GM23338 (cell line): ENCODE measurements at regions not wholly inside any gene's neighbourhood (a gene's known extent, or its start where the extent isn't known, plus 50 kb on each side); places are given as distances from the start of the nearest gene placed in this dataset.

Experiments used
- ATAC-seq: fragments of 200-7000 bp; cut with Tn5 transposase; 3 replicates; pipeline ENCODE4 v1.9.1; 2020
- DNase-seq: peaks from one replicate; pipeline ENCODE4 v3.0.0-alpha.2; 2015; ENCODE audit warnings: low spot score
- H2AFZ ChIP-seq: fragments of 200-600 bp; sonication (generic); 2 replicates; pipeline ENCODE4 v1.8.0; 2016; ENCODE audit warnings: antibody characterized with exemption, mild to moderate bottlenecking, moderate library complexity
- H3F3A ChIP-seq: fragments of 200-600 bp; sonication (generic); replicated peaks from 2 replicates; pipeline ENCODE4 v1.8.0; 2017; ENCODE audit warnings: antibody characterized with exemption, mixed run types, low read depth
- H3K27ac ChIP-seq: fragments of 200-600 bp; sonication (generic); 2 replicates; pipeline ENCODE4 v1.6.1; 2016; ENCODE audit warnings: low read depth
- H3K27me3 ChIP-seq: fragments of 200-600 bp; sonication (generic); 2 replicates; pipeline ENCODE4 v1.8.0; 2016; ENCODE audit warnings: mild to moderate bottlenecking, mixed run types, moderate library complexity; ENCODE audit not compliant: insufficient read depth
- H3K36me3 ChIP-seq: fragments of 200-600 bp; sonication (generic); 2 replicates; pipeline ENCODE4 v1.8.0; 2016; ENCODE audit warnings: mild to moderate bottlenecking; ENCODE audit not compliant: insufficient read depth
- H3K4me1 ChIP-seq: fragments of 200-600 bp; sonication (generic); 2 replicates; pipeline ENCODE4 v1.8.0; 2016; ENCODE audit warnings: mild to moderate bottlenecking, moderate library complexity; ENCODE audit not compliant: insufficient read depth
- H3K4me2 ChIP-seq: fragments of 200-600 bp; sonication (generic); 2 replicates; pipeline ENCODE4 v1.7.1; 2017; ENCODE audit warnings: mixed run types
- H3K4me3 ChIP-seq: fragments of 200-600 bp; sonication (generic); 2 replicates; pipeline ENCODE4 v1.6.1; 2016; ENCODE audit warnings: mixed run types
- H3K79me2 ChIP-seq: fragments of 200-600 bp; sonication (generic); replicated peaks from 2 replicates; pipeline ENCODE4 v1.8.0; 2017; ENCODE audit warnings: mild to moderate bottlenecking; ENCODE audit not compliant: insufficient read depth
- H3K9me2 ChIP-seq: fragments of 200-600 bp; sonication (generic); 2 replicates; pipeline ENCODE4 v1.8.0; 2017; ENCODE audit not compliant: insufficient read depth
- H4K20me1 ChIP-seq: fragments of 200-600 bp; sonication (generic); replicated peaks from 2 replicates; pipeline ENCODE4 v1.8.0; 2017; ENCODE audit warnings: mild to moderate bottlenecking; ENCODE audit not compliant: insufficient read depth
- H3K27ac Mint-ChIP-seq: 2 replicates; pipeline ENCODE4 v1.8.0; 2020; ENCODE audit warnings: inconsistent platforms, mild to moderate bottlenecking, moderate library complexity, mixed read lengths
- H3K27me3 Mint-ChIP-seq: 3 replicates; pipeline ENCODE4 v1.8.0; 2022; ENCODE audit warnings: low read depth, mild to moderate bottlenecking, moderate library complexity, mixed read lengths, inconsistent platforms; ENCODE audit not compliant: insufficient read depth, poor library complexity
- H3K36me3 Mint-ChIP-seq: 3 replicates; pipeline ENCODE4 v1.8.0; 2021; ENCODE audit warnings: low read depth, mild to moderate bottlenecking, inconsistent platforms, moderate library complexity, mixed read lengths
- H3K4me1 Mint-ChIP-seq: 3 replicates; pipeline ENCODE4 v1.8.0; 2020; ENCODE audit warnings: mild to moderate bottlenecking, inconsistent platforms, mixed read lengths
- H3K4me3 Mint-ChIP-seq: 3 replicates; pipeline ENCODE4 v1.8.0; 2021; ENCODE audit warnings: moderate library complexity, mild to moderate bottlenecking, inconsistent platforms, mixed read lengths
- H3K9me3 Mint-ChIP-seq: 3 replicates; pipeline ENCODE4 v1.8.0; 2020; ENCODE audit warnings: moderate library complexity, mild to moderate bottlenecking, inconsistent platforms, mixed read lengths
- CREB1 ChIP-seq: fragments of 250-450 bp; sonication (Bioruptor Pico); IDR thresholded peaks from 2 replicates; pipeline ENCODE4 v1.5.0; 2020; ENCODE audit warnings: low read depth, mild to moderate bottlenecking, moderate library complexity
- CTCF ChIP-seq, 2 experiments: fragments of 200-600 bp in 1 of 2; sonication (generic) in 1 of 2; conservative IDR thresholded peaks; 2 replicates each; pipeline versions ENCODE4 v1.5.1 to v1.6.1; 2016 to 2017; ENCODE audit warnings: antibody characterized with exemption in 2 of 2, low read depth in 2 of 2, mild to moderate bottlenecking in 2 of 2, moderate library complexity in 1 of 2
- ETS1 ChIP-seq: IDR thresholded peaks from 2 replicates; pipeline ENCODE4 v1.6.1; 2016; ENCODE audit warnings: antibody characterized with exemption
- EZH2phosphoT487 ChIP-seq: fragments of 200-600 bp; sonication (generic); IDR thresholded peaks from one replicate; pipeline ENCODE4 v1.8.1; 2018; ENCODE audit warnings: antibody characterized with exemption; ENCODE audit not compliant: unreplicated experiment
- JUNB ChIP-seq: IDR thresholded peaks from one replicate; pipeline ENCODE4 v1.6.1; 2016; ENCODE audit warnings: antibody characterized with exemption; ENCODE audit not compliant: unreplicated experiment
- NANOG ChIP-seq: IDR thresholded peaks from 2 replicates; pipeline ENCODE4 v1.6.1; 2016; ENCODE audit warnings: antibody characterized with exemption, borderline replicate concordance
- REST ChIP-seq: IDR thresholded peaks from one replicate; pipeline ENCODE4 v1.6.1; 2018; ENCODE audit warnings: antibody characterized with exemption; ENCODE audit not compliant: unreplicated experiment
- STAT1 ChIP-seq: IDR thresholded peaks from one replicate; pipeline ENCODE4 v1.6.1; 2016; ENCODE audit warnings: antibody characterized with exemption; ENCODE audit not compliant: unreplicated experiment
- ZNF114 ChIP-seq: fragments of 250-450 bp; sonication (Bioruptor Pico); IDR thresholded peaks from 2 replicates; pipeline ENCODE4 v1.5.0; 2020; ENCODE audit warnings: mild to moderate bottlenecking, moderate library complexity
- ZNF331 ChIP-seq: fragments of 250-450 bp; sonication (Bioruptor Pico); IDR thresholded peaks from 2 replicates; pipeline ENCODE4 v1.5.0; 2020; ENCODE audit warnings: low read depth, mild to moderate bottlenecking, moderate library complexity

- DNase-seq (no peak), ATAC-seq (no peak; the same call in 2 of the 3 replicates)
- Histone ChIP-seq H2AFZ (no peak overlapping the region), H3K9me2 (no peaks in the 10 kb centered on the region), H3K4me2 (no peak overlapping the region), H4K20me1 (peaks cover 10% of the 10 kb centered on the region; the same call in 1 of the 2 replicates), H3K79me2 (peaks cover 66% of the 10 kb centered on the region), H3K27ac (no peak overlapping the region), H3K4me3 (no peak overlapping the region), H3K36me3 (no peaks in the 10 kb centered on the region), H3K4me1 (peaks cover 13% of the 10 kb centered on the region), H3F3A (no peaks in the 10 kb centered on the region), H3K27me3 (no peaks in the 10 kb centered on the region)
- Mint-ChIP-seq H3K4me1 (peaks cover 48% of the 10 kb centered on the region), H3K36me3 (peaks cover 4% of the 10 kb centered on the region; the same call in 1 of the 3 replicates), H3K9me3 (no peaks in the 10 kb centered on the region; the same call in 2 of the 3 replicates), H3K27ac (no peak overlapping the region), H3K4me3 (no peak overlapping the region), H3K27me3 (no peaks in the 10 kb centered on the region)
- no peak for TF ChIP-seq ZNF114 (CRISPR knock-in tag)
- TF ChIP-seq CTCF (conservative IDR thresholded peaks at IDR 0.05; ENCODE audit: low read depth in 2 of 2), result peak; percentile 29 to 35; a peak in 2 of 4 replicates
Measured at GRCh38 chr9:110092792-110093191, 115.2 kb downstream of the C9orf152 start.

- Mint-ChIP-seq H3K27ac (no peak overlapping the region), H3K27me3 (no peaks in the 10 kb centered on the region), H3K9me3 (no peaks in the 10 kb centered on the region; the same call in 2 of the 3 replicates), H3K4me3 (no peak overlapping the region), H3K4me1 (peaks cover 49% of the 10 kb centered on the region), H3K36me3 (peaks cover 4% of the 10 kb centered on the region; the same call in 1 of the 3 replicates)
- Histone ChIP-seq H4K20me1 (peaks cover 10% of the 10 kb centered on the region; the same call in 1 of the 2 replicates), H3K79me2 (peaks cover 71% of the 10 kb centered on the region), H3K27ac (no peak overlapping the region), H3K4me3 (no peak overlapping the region), H3K4me2 (no peak overlapping the region), H3F3A (no peaks in the 10 kb centered on the region), H3K9me2 (no peaks in the 10 kb centered on the region), H3K4me1 (peaks cover 13% of the 10 kb centered on the region), H2AFZ (no peak overlapping the region), H3K27me3 (no peaks in the 10 kb centered on the region), H3K36me3 (no peaks in the 10 kb centered on the region)
- ATAC-seq, result no peak
- no peak for TF ChIP-seq CREB1 (CRISPR knock-in tag)
- no peak for TF ChIP-seq STAT1
- no peak for TF ChIP-seq EZH2phosphoT487
- no peak for TF ChIP-seq ZNF114 (CRISPR knock-in tag)
- no peak for TF ChIP-seq ETS1
- no peak for DNase-seq
Measured at GRCh38 chr9:110093417-110093816, 114.5 kb downstream of the C9orf152 start.

- Mint-ChIP-seq H3K4me1 (peaks cover 52% of the 10 kb centered on the region), H3K36me3 (peaks cover 4% of the 10 kb centered on the region; the same call in 1 of the 3 replicates), H3K27ac (no peak overlapping the region), H3K27me3 (no peaks in the 10 kb centered on the region), H3K9me3 (no peaks in the 10 kb centered on the region; the same call in 2 of the 3 replicates), H3K4me3 (no peak overlapping the region)
- Histone ChIP-seq H4K20me1 (0 out of 2 replicates have a peak, but pooled peaks cover 10% of the 10 kb centered on the region), H3K4me1 (peaks cover 12% of the 10 kb centered on the region), H3K36me3 (no peaks in the 10 kb centered on the region), H3K27ac (0 out of 2 replicates have a peak overlapping the region, but pooled peaks have one; percentile 1), H3K27me3 (no peaks in the 10 kb centered on the region), H3K4me2 (no peak overlapping the region), H3K4me3 (no peak overlapping the region), H3K79me2 (peaks cover 66% of the 10 kb centered on the region), H2AFZ (no peak overlapping the region), H3K9me2 (no peaks in the 10 kb centered on the region), H3F3A (no peaks in the 10 kb centered on the region)
- TF ChIP-seq ZNF114 (CRISPR knock-in tag) (no peak), JUNB (no peak), STAT1 (no peak), CREB1 (CRISPR knock-in tag) (no peak), NANOG (no peak), EZH2phosphoT487 (no peak), REST (no peak), ZNF331 (CRISPR knock-in tag) (no peak), ETS1 (no peak)
- DNase-seq (no peak), ATAC-seq (no peak)
Measured at GRCh38 chr9:110093871-110094270, 114.1 kb downstream of the C9orf152 start.
